SW 1271 (cell line): ENCODE measurements at regions not wholly inside any gene's neighbourhood (a gene's known extent, or its start where the extent isn't known, plus 50 kb on each side); places are given as distances from the start of the nearest gene placed in this dataset.
A peak's percentile ranks its signal among the peaks of the same experiment; 100 is the strongest.
"Not testable (repeated sequence)": the region's sequence is repeated elsewhere in the genome, so short reads cannot be mapped to it uniquely, and the experiment has no call there.

Source experiments
- DNase-seq, 2 experiments: peaks; one replicate each; lab custom pipeline; 2025; lab: John Stamatoyannopoulos, UW

GRCh38 chr5:68983959-68984358 lies 109.9 kb upstream of the SLC30A5 start:
- no peak for DNase-seq

DNA sequence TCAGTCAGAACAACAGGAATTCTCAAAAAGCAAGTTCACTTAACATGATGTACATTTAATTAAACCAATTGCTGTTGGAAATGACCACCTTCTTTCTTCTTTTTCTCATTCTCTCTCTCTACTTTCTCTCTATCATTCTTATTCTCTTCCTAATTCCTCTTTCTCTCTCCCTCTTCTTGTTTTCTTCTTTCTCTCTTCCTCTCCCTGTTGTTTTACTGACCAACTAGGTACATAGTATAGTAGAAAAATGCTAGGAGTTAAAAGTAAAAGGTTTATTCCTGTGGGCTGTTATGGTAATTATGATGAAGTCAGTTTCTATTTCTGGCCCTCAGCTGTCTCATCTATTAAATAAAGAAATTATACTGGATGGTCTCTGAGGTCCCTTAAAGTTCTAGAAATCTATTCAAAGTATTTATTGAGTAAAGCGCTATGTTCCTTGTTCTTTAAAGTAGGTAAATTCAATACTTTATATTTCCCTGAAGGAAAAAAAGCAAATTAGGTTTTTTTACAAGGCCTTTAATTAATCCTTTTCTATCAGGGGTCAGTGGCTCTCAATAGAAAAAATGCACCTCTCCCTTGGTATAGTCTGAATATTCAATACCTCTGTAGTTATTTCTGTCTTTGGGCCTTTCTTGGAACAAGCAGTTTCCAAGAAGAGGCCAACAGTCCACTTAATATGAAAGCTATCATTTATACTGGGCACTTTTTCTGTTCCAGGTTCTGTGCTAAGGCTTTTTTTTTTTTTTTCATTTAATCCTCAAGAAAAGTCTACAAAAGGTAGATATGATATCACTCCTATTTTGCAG lies 102.3 kb upstream of the SLC30A5 start:
- no peak for DNase-seq

GRCh38 chr5:68994645-68995044 lies 99.2 kb upstream of the SLC30A5 start:
- no peak for DNase-seq

GRCh38 chr5:68995845-68996545 lies 97.8 kb upstream of the SLC30A5 start:
- DNase-seq: no peak

GRCh38 chr5:68999181-68999580 lies 94.6 kb upstream of the SLC30A5 start:
- DNase-seq: no peak

- DNase-seq: no peak
Observed at GRCh38 chr5:69000216-69000919, 93.4 kb upstream of the SLC30A5 start.

GRCh38 chr5:69000949-69001348 lies 92.9 kb upstream of the SLC30A5 start:
- DNase-seq: no peak

GRCh38 chr5:69001627-69002026 lies 92.2 kb upstream of the SLC30A5 start:
- DNase-seq: no peak

DNA sequence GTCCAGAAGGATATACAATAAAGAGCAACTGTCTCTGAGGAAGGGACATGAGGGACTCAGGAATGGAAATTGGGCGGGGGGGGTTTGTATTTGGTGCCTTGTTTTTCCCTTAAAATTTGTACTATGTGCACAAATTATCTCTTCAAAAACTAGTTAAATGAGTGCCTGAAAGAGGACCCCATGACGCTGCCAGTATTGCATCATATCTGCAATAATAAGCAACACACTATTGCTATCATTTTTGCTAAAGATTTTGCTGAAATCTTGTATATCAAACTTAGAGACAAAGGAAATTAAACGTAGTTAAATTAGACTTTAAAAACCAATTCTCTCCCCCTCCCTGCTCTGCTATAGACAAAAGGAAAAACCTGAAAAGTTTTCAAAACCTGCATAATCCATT lies 89.7 kb upstream of the SLC30A5 start:
- no peak for DNase-seq

GRCh38 chr5:69004676-69005075 lies 89.1 kb upstream of the SLC30A5 start:
- DNase-seq: no peak

DNA sequence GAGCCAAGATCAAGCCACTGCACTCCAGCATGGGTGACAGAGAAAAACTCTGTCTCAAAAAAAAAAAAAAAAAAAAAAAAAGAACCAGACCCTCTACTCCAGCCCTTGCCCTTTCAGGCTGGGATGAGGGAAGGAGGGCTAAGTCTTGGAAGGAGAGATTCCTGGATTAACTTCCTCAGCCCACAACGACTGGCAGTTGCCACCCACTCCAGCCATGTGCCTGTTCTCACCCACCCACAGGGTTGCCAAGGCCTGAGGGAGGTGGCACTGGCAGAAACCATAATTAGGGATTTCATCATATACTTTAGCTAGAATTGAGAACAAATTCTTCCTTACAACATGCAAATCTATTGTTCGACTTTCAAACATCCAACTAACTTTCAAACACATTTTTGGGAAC lies 87.8 kb upstream of the SLC30A5 start:
- no peak for DNase-seq

- DNase-seq: no peak
Observed at GRCh38 chr5:69007163-69007562, 86.7 kb upstream of the SLC30A5 start.

GRCh38 chr5:69007726-69008368 lies 86.0 kb upstream of the SLC30A5 start:
- peak; percentile 12 to 48 for DNase-seq

GRCh38 chr5:69010476-69010875 lies 83.3 kb upstream of the SLC30A5 start:
- no peak for DNase-seq

DNA sequence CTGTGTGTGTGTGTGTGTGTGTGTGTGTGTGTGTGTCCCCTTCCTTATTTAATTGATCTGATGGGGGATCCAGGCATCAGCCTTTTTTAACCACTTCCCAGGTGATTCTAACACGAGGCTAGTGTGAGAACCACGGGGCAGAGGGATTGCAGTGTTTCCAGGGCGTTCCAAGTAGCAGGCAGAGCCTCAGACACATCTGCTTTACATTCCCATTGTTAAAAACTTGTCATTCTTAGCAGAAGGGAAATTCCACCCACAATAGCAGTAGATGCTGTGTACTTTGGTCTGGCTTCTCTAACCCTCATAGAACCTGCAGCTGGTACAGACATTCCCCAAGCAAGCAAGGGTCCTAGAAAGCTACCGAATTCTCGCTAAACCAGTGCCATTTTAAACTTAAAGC lies 81.9 kb upstream of the SLC30A5 start:
- DNase-seq: no peak

GRCh38 chr5:69013481-69013880 lies 80.3 kb upstream of the SLC30A5 start:
- DNase-seq: peak in 1 of 2 experiments; percentile 64

DNA sequence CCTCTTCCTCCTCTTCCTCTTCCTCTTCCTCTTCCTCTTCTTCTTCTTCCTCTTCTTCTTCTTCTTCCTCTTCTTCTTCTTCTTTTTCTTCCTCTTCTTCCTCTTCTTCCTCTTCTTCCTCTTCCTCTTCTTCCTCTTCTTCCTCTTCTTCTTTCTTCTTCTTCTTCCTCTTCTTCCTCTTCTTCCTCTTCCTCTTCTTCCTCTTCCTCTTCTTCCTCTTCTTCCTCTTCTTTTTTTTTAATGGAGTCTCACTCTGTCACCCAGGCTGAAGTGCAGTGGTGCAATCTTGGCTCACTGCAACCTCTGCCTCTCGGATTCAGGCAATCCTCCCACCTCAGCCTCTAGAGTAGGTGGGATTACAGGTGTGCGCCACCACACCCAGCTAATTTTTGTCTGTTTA lies 79.8 kb upstream of the SLC30A5 start:
- not testable (repeated sequence) for DNase-seq

DNA sequence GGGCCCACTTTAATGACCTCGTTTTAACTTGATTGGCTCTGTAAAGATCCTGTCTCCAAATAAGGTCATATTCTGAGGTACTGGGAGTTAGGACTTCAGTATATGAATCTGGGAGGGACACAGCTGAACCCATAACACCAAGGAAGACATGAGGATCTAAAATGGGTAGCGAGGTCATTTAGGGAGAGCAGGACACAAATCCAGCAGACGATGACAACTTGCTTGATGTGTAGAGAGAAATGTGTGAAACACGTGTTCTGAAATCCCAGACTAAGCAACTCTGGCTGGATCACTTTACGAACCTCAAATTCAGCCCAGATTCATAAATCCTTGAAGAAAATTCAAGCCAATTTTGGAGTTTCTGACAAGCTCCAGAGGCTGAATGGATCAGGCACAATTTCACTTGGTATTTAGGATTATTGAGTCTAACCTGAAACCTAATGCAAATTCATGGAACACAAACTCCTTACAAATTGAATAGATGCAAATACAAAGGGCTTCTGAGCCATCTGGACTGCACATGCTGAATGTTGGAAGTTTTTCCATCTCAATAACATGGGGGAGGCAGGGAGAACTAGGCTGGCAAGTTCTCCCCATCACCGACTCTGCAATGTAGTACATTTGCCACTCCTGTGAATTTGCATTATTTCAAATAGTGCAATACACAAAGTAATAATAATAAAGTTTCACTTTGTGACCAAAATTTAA lies 74.0 kb upstream of the SLC30A5 start:
- DNase-seq: no peak

GRCh38 chr5:69024241-69024651 lies 69.6 kb upstream of the SLC30A5 start:
- peak in 1 of 2 experiments; percentile 27 for DNase-seq

DNA sequence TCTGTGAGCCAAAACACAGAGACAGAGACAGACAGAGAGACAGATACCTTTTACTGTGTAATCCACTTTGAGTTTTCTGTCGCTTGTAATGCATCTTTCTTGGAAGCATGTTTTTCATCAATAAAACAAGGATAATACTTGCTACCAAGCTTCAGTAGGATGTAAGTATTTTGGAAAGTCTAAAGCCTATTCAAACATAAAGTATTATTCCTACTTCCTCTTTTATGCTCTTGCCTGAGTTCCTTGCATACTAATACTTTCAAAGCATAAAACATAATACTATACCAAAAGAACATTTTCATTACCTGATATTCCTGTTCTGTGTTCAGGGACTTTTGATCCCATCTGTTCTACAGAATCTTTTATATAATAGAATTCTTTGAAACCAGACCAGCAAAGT lies 64.5 kb upstream of the SLC30A5 start:
- no peak for DNase-seq

- DNase-seq: no peak
Observed at GRCh38 chr5:69030358-69031062, 63.3 kb upstream of the SLC30A5 start.
